GM19438 (cell line): ENCODE measurements at regions not wholly inside any gene's neighbourhood (a gene's known extent, or its start where the extent isn't known, plus 50 kb on each side); places are given as distances from the start of the nearest gene placed in this dataset.
A peak's percentile ranks its signal among the peaks of the same experiment; 100 is the strongest.
"Not testable (repeated sequence)": the region's sequence is repeated elsewhere in the genome, so short reads cannot be mapped to it uniquely, and the experiment has no call there.

Source experiments
- ATAC-seq: cut with Tn5 transposase; IDR thresholded peaks from one replicate; pipeline ENCODE4 v1.9.1; 2021; ENCODE audit warnings: low read depth; ENCODE audit not compliant: unreplicated experiment

DNA sequence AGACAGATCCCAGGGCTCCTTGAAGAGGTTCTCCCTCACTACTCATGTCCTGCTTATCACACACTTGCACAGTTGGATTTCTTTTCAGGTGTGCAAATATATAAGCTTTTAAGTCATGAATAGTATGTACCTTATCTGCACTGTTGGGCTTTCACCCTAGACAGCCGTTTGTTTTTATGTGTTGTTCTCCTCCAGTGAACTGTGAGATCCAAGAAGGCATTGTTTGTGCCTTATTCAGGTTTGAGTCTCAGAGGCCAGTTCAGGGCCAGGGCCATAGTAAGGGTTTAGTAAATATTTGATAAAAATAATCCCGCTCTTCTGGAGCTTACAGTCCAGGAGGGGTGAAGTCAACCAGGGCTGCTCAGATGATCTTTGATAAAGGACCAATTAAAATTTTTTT lies 480.0 kb downstream of the TMEM38B start:
- ATAC-seq: no peak

DNA sequence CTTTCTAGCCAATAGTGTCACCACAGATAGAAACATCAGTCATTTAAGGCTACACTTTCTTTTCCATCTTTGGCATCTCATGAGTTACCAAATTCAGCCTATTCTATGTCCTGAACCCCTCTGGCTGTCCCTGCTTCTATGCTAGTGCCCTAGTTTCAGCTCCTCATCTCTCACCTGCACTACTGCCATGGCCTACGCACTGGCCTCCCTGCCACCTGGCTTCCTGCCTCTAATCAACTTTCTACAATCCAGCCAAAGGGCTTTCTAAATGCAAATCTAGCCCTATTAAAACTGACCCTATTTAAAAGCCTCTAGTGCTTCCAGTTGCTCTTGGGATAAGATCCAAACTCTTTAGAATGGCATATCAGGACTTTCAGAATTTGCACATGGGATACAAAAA lies 482.9 kb downstream of the TMEM38B start:
- no peak for ATAC-seq

DNA sequence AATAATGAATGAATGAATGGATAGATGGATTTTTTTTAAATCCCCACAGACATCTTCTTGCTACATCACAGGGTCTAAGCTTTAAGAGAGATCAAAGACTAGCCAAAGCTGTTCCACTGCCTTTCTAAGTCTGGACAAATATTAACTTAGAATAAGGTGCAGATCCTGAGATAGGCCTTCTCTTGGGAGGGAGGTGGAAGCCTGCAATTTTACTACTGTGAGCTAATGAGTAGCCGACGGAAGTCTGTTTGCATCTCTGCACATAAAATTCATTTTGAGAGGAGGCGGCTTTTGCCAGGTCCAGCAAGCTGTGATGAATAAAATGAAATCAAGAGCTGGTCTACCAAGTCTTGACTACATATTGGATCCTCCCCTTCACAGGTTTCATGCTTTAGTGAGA lies 484.9 kb downstream of the TMEM38B start:
- no peak for ATAC-seq

GRCh38 chr9:106203815-106204516 lies 509.6 kb downstream of the TMEM38B start:
- not testable (repeated sequence) for ATAC-seq

GRCh38 chr9:106207298-106207697 lies 513.0 kb downstream of the TMEM38B start:
- no peak for ATAC-seq

GRCh38 chr9:106218427-106218826 lies 524.1 kb downstream of the TMEM38B start:
- peak; percentile 61 for ATAC-seq

DNA sequence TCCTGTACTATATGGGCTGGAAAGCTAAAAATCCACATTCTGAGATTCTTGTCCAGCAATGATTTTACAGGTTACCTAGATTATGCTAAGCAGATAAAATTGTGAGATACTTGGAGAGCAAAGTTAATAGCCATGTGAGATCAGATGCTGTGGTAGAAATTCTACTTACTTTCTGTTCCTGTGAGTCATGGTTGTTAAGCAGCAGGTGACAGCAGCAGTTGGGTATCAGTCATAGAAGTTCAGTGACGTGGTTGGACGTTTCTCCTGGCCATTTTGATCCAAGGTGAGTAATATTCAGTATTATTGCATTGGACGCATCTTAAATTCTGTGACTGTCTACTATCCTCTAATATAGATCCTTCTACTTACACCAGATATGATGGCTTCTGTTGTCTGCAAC lies 524.5 kb downstream of the TMEM38B start:
- peak; percentile 62 for ATAC-seq

DNA sequence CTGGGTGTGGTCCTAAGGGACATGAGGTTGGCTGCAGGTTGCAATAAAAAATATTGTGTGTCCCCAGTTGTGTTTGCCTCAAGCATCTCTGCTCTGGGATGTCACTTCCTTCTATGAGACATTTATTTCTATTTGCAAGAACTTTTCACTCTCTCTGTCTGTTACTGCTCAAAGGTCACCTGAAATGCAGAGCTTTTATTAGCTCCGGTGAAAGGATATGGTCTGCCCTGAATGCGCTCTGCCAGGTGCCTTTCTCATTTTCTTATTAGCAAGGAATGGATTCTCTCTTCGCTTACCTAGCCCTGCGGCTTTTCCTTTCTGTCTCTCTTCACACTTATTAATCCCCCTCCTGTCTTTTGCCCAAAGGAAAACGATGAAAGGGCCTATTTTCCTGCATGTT lies 526.1 kb downstream of the TMEM38B start:
- no peak for ATAC-seq

DNA sequence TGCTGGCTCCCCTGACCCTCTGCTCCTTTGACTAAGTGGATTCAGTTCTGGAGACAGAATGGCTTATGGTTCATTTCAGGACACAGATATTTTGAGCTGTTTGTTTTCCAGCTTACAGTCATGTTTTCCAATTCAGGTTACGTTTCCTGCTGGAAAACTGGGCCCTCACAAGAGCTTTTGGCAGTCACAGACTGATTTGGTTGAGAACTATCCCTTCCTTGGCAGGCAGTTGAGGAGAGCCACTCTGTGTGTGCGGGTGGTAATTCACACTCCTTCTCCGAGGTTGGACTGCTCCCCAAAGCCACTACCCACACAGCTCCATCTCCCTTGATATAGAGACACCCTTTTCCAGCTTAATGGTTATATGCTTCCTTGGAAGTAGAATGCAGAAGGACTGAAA lies 534.5 kb downstream of the TMEM38B start:
- ATAC-seq: no peak

- no peak for ATAC-seq
These were observed 538.8 kb downstream of the TMEM38B start for GRCh38 chr9:106233116-106233515.

- ATAC-seq: not testable (repeated sequence)
These were observed 566.6 kb downstream of the TMEM38B start for GRCh38 chr9:106260908-106261307.

DNA sequence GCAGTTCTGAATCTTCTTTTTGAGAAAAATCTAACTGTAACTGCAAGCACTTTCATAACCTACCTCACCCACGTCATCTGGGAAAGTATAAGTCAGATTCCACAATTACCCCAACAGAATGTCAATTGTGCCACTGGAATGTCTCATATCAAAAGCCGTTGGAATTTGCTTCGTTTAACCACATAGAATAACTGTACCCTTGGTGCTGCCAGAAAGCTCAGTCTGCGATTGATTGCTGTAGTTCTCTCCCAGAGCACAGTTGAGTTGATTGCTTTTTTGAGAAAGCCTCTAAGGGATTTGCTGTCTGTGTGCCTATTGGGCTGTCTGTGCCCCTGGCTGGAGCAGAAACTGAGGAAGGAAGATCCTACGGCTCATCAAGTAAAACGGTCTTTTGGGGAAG lies 583.6 kb downstream of the TMEM38B start:
- no peak for ATAC-seq

DNA sequence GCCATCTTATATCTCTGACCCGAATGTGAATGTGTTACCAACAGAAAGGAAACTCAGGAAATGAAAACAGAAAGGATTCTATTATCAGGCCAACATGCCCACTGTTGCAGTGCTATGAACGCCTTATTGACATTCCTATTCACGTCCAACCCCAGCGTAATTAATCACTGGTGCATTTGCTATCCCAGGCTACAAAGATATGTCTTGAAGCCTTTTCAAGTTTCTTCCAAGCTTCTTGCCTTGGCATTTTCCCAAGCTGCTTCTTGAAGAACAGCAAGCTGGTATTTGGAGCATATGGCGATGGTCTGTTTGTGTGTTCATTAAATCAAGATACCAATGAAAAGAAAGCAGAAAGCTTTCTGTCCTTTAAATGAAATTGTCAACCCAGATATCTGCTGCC lies 579.2 kb upstream of the ZNF462 start:
- ATAC-seq: no peak

DNA sequence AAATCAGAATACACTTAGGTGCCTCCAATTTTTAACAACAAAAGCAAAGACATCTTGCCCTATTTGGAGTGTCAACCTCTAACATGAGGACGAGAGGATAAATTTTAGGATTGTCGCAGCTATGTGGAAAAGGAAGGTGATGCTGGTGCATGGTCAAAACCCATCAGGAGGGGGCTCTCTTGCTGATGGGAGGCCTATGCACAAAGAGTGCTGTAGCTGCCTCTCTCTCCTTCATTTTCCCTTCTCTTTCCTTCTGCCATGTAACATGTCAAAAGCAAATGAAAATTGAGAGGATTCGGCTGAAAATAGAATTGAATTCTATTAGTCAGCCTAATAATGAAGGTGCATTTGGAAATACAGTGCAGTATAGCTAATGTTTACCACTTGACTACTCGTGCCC lies 578.7 kb upstream of the ZNF462 start:
- ATAC-seq: no peak

GRCh38 chr9:106286249-106286648 lies 576.7 kb upstream of the ZNF462 start:
- no peak for ATAC-seq

DNA sequence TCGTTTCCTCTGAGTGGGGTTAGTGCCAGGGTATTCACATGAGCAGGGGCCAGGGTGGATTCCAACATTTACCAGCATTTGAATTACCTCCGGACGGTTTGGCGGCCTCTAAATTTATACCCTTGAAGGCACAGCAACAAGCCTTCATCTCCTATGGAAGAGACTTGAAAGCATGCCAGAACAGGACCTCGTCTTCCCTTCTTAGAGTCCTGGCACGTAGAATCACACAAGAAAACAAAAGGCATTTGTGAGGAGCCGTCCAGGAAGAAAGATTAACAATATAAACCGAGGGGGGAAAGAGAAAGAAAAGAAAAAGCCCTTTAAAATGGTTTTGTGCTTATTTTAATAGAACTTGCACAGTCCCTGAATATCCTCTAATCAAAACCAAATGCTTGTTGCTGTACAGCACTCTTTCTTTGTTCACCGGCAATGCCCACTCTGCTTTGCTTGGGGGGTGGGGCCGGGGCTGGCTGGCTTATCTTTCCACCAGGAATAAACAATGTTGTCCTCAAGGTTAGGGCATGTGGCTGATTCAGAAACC lies 575.8 kb upstream of the ZNF462 start:
- no peak for ATAC-seq

DNA sequence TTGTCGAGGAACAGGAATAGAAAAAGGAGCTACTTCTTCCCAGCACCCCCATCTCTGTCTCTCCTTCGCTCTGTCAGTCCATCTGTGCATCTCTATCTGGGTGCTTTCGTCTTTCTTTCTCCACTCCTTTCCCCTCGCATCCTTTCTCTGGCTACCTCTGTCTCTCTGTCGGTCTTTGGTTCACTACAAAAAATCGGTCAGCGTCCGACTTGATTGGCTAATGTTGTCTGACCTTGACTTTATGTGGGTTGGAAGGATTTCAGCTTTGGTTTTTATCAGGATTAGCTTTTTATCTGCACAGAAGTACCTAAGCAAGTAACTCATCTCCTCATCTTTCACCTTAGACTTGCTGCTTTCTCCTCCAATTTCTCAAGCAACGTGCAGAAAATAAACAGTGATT lies 575.2 kb upstream of the ZNF462 start:
- ATAC-seq: no peak

- no peak for ATAC-seq
These were observed 574.3 kb upstream of the ZNF462 start for GRCh38 chr9:106288689-106289088.

DNA sequence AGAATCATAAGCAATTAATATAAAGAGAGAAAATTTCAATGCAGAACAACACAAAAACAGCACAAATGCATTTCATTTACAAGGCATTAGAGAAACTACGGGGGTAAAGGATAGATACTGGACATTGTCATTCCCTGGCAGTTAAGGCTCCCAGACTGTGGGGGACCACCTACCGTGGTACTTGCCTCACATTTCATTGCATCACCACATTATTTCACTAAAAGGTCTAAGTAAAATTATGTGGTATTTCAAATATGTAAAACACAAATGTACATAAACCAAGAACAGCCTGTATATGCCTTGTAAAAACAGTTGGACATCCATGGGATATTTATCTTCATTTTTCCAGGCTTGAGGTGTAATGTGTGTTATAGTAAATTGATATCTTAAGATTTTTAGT lies 571.2 kb upstream of the ZNF462 start:
- ATAC-seq: no peak

DNA sequence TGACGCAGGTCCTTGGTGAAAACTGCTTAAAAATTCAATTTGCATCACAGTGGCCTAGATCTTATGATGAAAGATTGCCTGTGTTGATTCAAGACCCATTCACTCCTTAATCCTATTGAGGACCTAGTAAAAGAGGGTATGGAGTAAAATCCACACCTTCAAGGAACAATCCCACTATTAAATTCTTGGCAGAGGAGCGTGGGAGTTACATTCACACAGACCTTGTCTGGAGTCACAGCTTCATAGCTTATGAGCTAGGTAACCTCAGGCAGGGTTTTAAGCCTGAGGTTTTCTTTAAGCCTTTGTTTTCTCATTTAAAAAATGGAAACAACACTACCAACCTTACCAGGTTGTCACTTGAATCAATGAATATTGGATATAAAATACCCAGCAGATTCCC lies 566.5 kb upstream of the ZNF462 start:
- no peak for ATAC-seq

DNA sequence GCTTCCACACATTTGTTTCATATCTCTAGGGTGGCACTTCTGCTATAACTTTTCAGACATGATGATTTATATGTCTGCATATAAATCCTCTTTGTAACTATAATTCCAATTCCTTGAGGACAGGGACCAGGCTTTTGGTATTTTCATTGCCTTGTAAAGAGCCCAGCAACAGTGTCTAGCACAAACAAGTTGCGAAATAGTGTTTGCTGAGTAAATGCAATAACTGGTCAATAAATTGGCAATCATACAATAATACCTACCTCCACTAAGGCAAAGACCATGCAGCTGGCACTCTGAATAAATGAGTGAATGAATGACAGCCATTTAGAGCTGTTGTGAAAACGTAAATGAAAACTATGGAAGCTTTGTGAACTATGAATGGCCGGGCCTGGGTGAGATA lies 564.0 kb upstream of the ZNF462 start:
- ATAC-seq: no peak

DNA sequence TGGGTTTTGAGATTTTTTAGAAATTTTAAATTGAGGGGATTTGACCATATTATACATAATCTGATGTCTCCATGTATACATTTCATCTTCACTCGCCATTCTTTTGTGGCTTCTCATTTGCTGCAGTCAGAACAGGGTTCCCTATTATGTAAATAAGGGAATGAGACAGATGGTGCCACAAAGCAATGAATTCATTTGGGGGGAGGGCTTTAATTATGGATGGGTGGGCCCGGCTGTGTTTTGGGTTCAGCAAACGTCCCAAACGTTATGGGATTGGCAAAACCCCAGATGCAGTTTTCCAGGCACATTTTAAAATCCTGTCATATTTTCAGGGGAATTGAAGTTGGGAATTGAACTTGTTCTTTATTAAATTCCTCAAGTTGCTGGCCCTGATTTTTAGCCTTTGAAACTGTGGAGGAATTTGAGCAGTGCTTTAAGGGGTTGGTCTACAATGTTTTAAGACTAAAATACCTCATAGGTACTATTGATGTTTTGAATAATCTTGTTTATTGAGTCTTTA lies 558.5 kb upstream of the ZNF462 start:
- no peak for ATAC-seq
